ENCODE measurements at regions not wholly inside any gene's neighbourhood (a gene's known extent, or its start where the extent isn't known, plus 50 kb on each side); places are given as distances from the start of the nearest gene placed in this dataset.

GRCh38 chr12:115846516-115846915 is 431.0 kb downstream of the MED13L start:
- Histone ChIP-seq H3K9ac (no peak overlapping the region), H3K27ac (no peak overlapping the region), H3K27me3 (no peaks in the 10 kb centered on the region), H3K4me3 (no peak overlapping the region), H3K4me2 (no peak overlapping the region), H3K4me1 (no peaks in the 10 kb centered on the region), H3K36me3 (no peaks in the 10 kb centered on the region), H4K20me1 (no peaks in the 10 kb centered on the region), H3K9me3 (replicated peaks in 1 of 11) (peaks cover 0 to 12% (median 4%) of the 10 kb centered on the region in 11 experiments; a peak in 8 of 22 replicates)
- no peak for TF ChIP-seq Cebpa-rat (IDR thresholded peaks at IDR 0.05)

DNA sequence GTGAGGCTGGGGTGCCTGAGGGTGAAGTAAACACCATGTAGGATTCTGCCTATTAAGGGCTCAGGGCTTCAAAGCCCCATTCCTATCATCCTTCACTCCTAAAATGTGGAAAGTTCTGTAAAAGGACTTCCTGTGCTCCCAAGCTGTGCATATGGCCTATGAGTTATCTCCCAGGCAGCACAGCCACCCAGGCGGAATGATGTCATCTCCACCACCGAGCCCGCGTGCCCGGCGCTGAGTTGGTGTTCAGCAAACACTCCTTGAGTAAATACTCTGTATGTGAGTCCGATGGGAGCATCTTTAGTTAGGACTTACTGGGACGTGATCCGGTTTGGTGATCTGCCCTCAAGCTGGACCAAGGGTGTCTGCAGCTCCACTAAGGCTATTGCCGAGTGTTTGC is 437.3 kb downstream of the MED13L start:
- TF ChIP-seq Cebpa-rat (IDR thresholded peaks at IDR 0.05): no peak
- no peak overlapping the region for H3K4me3 ChIP-seq
- H3K9ac ChIP-seq: no peak overlapping the region
- no peaks in the 10 kb centered on the region for H3K36me3 ChIP-seq
- no peaks in the 10 kb centered on the region for H3K4me1 ChIP-seq
- H3K9me3 ChIP-seq (replicated peaks in 1 of 11): no peaks in the 10 kb centered on the region
- no peaks in the 10 kb centered on the region for H3K27me3 ChIP-seq
- no peak overlapping the region for H3K4me2 ChIP-seq
- no peak overlapping the region for H3K27ac ChIP-seq
- H4K20me1 ChIP-seq: no peaks in the 10 kb centered on the region

- H3K27ac ChIP-seq: no peak overlapping the region
- H3K9me3 ChIP-seq (replicated peaks in 1 of 11): no peaks in the 10 kb centered on the region
- TF ChIP-seq Cebpa-rat (IDR thresholded peaks at IDR 0.05): no peak
- H3K36me3 ChIP-seq: no peaks in the 10 kb centered on the region
- no peaks in the 10 kb centered on the region for H3K27me3 ChIP-seq
- H3K4me3 ChIP-seq: no peak overlapping the region
- no peaks in the 10 kb centered on the region for H4K20me1 ChIP-seq
- H3K4me1 ChIP-seq: no peaks in the 10 kb centered on the region
- H3K4me2 ChIP-seq: no peak overlapping the region
- H3K9ac ChIP-seq: no peak overlapping the region
Observed at GRCh38 chr12:115838952-115839351, 438.5 kb downstream of the MED13L start.

DNA sequence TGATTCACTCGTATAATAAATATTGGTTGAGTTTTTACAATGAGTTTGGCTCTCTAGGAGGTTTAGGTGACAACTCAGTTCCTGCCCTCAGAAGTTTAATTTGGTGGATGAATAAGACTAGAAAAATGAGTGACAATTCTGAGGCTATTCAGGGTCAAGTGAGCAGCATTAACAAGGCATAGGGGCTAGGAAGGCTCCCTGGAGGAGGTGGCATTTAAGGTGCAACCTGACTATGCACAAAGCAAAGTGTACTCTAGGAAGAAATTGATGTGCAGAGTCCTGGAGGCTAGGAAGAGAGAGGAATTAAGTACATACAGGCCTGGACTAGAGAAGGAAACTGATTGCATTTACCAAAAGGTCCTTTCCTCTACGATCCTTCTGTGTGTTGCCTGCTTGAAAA is 440.3 kb downstream of the MED13L start:
- Histone ChIP-seq H3K36me3 (no peaks in the 10 kb centered on the region), H3K4me3 (no peak overlapping the region), H3K4me2 (no peak overlapping the region), H4K20me1 (no peaks in the 10 kb centered on the region), H3K27ac (no peak overlapping the region), H3K9me3 (replicated peaks in 1 of 11) (no peaks in the 10 kb centered on the region), H3K27me3 (no peaks in the 10 kb centered on the region), H3K9ac (no peak overlapping the region), H3K4me1 (no peaks in the 10 kb centered on the region)
- no peak for TF ChIP-seq Cebpa-rat (IDR thresholded peaks at IDR 0.05)

DNA sequence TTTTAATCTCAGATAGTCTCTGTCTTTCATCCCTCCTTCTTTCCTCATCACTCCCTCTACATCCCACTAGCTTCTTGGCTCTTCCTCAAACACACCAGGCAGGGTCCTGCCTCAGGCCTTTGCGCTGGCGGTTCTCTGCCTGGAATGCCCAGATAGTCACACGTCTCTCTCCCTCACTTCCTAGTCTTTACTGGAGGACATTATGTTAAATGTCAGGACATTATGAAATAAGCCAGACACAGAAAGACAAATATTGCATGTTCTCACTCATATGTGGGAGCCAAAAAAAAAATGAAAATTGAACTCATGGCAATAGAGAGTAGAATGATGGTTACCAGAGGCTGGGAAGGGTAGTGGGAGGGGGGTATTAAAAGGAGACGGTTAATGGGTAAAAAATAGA is 442.0 kb downstream of the MED13L start:
- H3K9me3 ChIP-seq (replicated peaks in 1 of 11): no peaks in the 10 kb centered on the region
- TF ChIP-seq Cebpa-rat (IDR thresholded peaks at IDR 0.05): no peak
- H3K4me3 ChIP-seq: no peak overlapping the region
- H3K36me3 ChIP-seq: no peaks in the 10 kb centered on the region
- H3K9ac ChIP-seq: no peak overlapping the region
- H3K27me3 ChIP-seq: no peaks in the 10 kb centered on the region
- H3K4me1 ChIP-seq: no peaks in the 10 kb centered on the region
- no peak overlapping the region for H3K27ac ChIP-seq
- H3K4me2 ChIP-seq: no peak overlapping the region
- H4K20me1 ChIP-seq: no peaks in the 10 kb centered on the region

- no peak for TF ChIP-seq Cebpa-rat (IDR thresholded peaks at IDR 0.05)
- Histone ChIP-seq H4K20me1 (no peaks in the 10 kb centered on the region), H3K27ac (no peak overlapping the region), H3K9ac (no peak overlapping the region), H3K27me3 (no peaks in the 10 kb centered on the region), H3K9me3 (replicated peaks in 1 of 11) (no peaks in the 10 kb centered on the region), H3K4me1 (no peaks in the 10 kb centered on the region), H3K36me3 (no peaks in the 10 kb centered on the region), H3K4me3 (no peak overlapping the region), H3K4me2 (no peak overlapping the region)
Observed at GRCh38 chr12:115833704-115834103, 443.8 kb downstream of the MED13L start.

GRCh38 chr12:115830633-115831032 is 446.9 kb downstream of the MED13L start:
- H3K4me2 ChIP-seq: no peak overlapping the region
- H3K4me3 ChIP-seq: no peak overlapping the region
- H3K36me3 ChIP-seq: no peaks in the 10 kb centered on the region
- TF ChIP-seq Cebpa-rat (IDR thresholded peaks at IDR 0.05): no peak
- no peaks in the 10 kb centered on the region for H3K9me3 ChIP-seq (replicated peaks in 1 of 11)
- no peaks in the 10 kb centered on the region for H4K20me1 ChIP-seq
- H3K4me1 ChIP-seq: no peaks in the 10 kb centered on the region
- H3K9ac ChIP-seq: no peak overlapping the region
- no peaks in the 10 kb centered on the region for H3K27me3 ChIP-seq
- H3K27ac ChIP-seq: no peak overlapping the region

DNA sequence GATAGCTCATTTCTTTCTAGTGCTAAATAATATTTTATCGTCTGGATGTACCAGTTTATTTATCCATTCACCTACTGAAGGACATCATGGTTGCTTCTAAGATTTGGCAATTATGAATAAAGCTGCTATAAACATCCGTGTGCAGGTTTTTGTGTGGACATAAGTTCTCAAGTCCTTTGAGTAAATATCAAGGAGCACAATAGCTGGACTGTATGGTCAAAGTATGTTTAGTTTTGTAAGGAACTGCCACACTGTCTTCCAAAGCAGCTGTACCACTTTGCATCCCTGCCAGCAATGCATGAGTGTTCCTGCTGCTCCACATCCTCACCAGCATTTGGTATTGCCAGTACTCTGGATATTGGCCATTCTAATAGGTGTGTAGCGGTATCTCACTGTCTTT is 447.4 kb downstream of the MED13L start:
- no peak for TF ChIP-seq Cebpa-rat (IDR thresholded peaks at IDR 0.05)
- no peak overlapping the region for H3K27ac ChIP-seq
- H3K4me1 ChIP-seq: no peaks in the 10 kb centered on the region
- no peak overlapping the region for H3K9ac ChIP-seq
- no peaks in the 10 kb centered on the region for H3K36me3 ChIP-seq
- H3K9me3 ChIP-seq (replicated peaks in 1 of 11): peaks cover 0 to 5% (median 3%) of the 10 kb centered on the region in 11 experiments; a peak in 18 of 22 replicates
- no peaks in the 10 kb centered on the region for H3K27me3 ChIP-seq
- H3K4me3 ChIP-seq: no peak overlapping the region
- H3K4me2 ChIP-seq: no peak overlapping the region
- no peaks in the 10 kb centered on the region for H4K20me1 ChIP-seq

DNA sequence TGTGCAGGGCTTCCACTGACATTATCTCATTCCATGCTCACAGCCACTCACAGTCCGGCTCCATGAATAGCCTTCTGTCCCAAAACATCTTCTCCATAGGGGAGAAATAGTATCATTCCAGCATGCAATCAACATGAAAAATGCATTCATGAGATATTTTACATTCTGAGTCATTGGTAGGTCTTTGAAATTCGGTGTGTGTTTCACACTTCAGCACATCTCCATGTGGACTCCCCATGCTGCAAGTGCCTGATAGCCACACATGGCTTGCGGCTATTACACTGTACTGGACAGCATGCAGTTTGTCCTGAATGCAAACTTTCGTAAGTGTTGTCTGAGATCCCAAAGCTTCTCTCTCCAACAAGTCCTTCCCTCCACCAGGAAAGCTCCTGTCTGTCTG is 449.3 kb downstream of the MED13L start:
- Histone ChIP-seq H3K4me1 (no peaks in the 10 kb centered on the region), H3K27me3 (no peaks in the 10 kb centered on the region), H3K9me3 (replicated peaks in 1 of 11) (peaks cover 5 to 16% (median 11%) of the 10 kb centered on the region in 11 experiments; a peak in 19 of 22 replicates), H3K9ac (no peak overlapping the region), H3K27ac (no peak overlapping the region), H4K20me1 (no peaks in the 10 kb centered on the region), H3K4me3 (no peak overlapping the region), H3K4me2 (no peak overlapping the region), H3K36me3 (no peaks in the 10 kb centered on the region)
- no peak for TF ChIP-seq Cebpa-rat (IDR thresholded peaks at IDR 0.05)

DNA sequence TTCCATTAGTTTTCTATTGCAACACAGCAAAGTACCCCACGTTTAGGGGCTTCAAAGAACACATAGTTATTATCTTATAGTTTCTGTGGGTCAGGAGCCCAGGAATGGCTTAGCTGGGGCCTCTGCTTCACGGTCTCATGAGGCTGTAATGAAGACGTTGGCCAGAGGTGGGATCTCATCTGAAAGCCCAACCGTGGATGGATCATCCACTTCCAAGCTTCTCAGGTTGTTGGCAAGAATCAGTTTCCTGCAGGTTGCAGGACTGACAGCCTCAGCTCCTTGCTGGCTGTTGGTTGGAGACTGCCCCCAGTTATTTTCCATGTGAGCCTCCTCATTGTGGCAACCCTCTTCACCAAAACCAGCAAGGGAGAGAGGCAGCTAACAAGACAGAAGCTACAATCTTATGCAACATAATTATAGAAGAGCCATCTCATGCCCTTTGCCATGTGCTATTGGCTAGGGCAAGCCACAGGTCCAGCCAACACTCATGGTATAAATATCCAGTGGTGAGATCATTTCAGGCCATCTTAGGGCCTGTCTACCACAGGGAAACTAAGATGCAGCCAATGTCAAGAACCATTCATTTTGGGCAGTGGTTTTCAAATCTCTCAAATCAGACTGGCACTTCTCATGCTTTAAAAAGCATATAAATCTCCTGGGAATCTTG is 452.4 kb downstream of the MED13L start:
- no peaks in the 10 kb centered on the region for H3K27me3 ChIP-seq
- peaks cover 5 to 16% (median 11%) of the 10 kb centered on the region in 11 experiments; a peak in 19 of 22 replicates for H3K9me3 ChIP-seq (replicated peaks in 1 of 11)
- H3K4me1 ChIP-seq: no peaks in the 10 kb centered on the region
- H3K4me3 ChIP-seq: no peak overlapping the region
- no peak overlapping the region for H3K4me2 ChIP-seq
- H3K27ac ChIP-seq: no peak overlapping the region
- H4K20me1 ChIP-seq: no peaks in the 10 kb centered on the region
- H3K36me3 ChIP-seq: no peaks in the 10 kb centered on the region
- H3K9ac ChIP-seq: no peak overlapping the region
- TF ChIP-seq Cebpa-rat (IDR thresholded peaks at IDR 0.05): no peak

All from BLaER1 treated with 17β-estradiol and CSF1 and Interleukin-3, amounts not matched to agents 10 nM and 100 nM (cell line).